ENCODE measurements at regions not wholly inside any gene's neighbourhood (a gene's known extent, or its start where the extent isn't known, plus 50 kb on each side); places are given as distances from the start of the nearest gene placed in this dataset.

GRCh38 chr13:111539791-111540446 is 219.5 kb downstream of the TEX29 start:
- DNase-seq: no peak

GRCh38 chr13:111540486-111540885 is 220.0 kb downstream of the TEX29 start:
- no peak for DNase-seq

GRCh38 chr13:111541345-111541744 is 220.9 kb downstream of the TEX29 start:
- no peak for DNase-seq

- DNase-seq: no peak
Measured at GRCh38 chr13:111541752-111542529, 221.5 kb downstream of the TEX29 start.

GRCh38 chr13:111542530-111543341 is 222.3 kb downstream of the TEX29 start:
- no peak for DNase-seq

GRCh38 chr13:111546921-111547675 is 226.7 kb downstream of the TEX29 start:
- DNase-seq: no peak

- DNase-seq: no peak
Measured at GRCh38 chr13:111547726-111548273, 227.4 kb downstream of the TEX29 start.

GRCh38 chr13:111548301-111548700 is 227.9 kb downstream of the TEX29 start:
- DNase-seq: no peak

- no peak for DNase-seq
Measured at GRCh38 chr13:111548805-111549204, 228.4 kb downstream of the TEX29 start.

- DNase-seq: no peak
Measured at GRCh38 chr13:111549464-111549863, 229.0 kb downstream of the TEX29 start.

- no peak for DNase-seq
Measured at GRCh38 chr13:111550062-111550461, 229.6 kb downstream of the TEX29 start.

- no peak for DNase-seq
Measured at GRCh38 chr13:111551204-111551820, 230.9 kb downstream of the TEX29 start.

GRCh38 chr13:111552891-111553655 is 232.6 kb downstream of the TEX29 start:
- no peak for DNase-seq

- DNase-seq: no peak
Measured at GRCh38 chr13:111554539-111555267, 234.3 kb downstream of the TEX29 start.

GRCh38 chr13:111555268-111555808 is 234.9 kb downstream of the TEX29 start:
- no peak for DNase-seq

GRCh38 chr13:111555903-111556302 is 235.5 kb downstream of the TEX29 start:
- no peak for DNase-seq

GRCh38 chr13:111556496-111556895 is 236.1 kb downstream of the TEX29 start:
- no peak for DNase-seq

GRCh38 chr13:111557921-111558699 is 237.7 kb downstream of the TEX29 start:
- DNase-seq: no peak

- DNase-seq: no peak
Measured at GRCh38 chr13:111558700-111559088, 238.3 kb downstream of the TEX29 start.
